ENCODE measurements at regions not wholly inside any gene's neighbourhood (a gene's known extent, or its start where the extent isn't known, plus 50 kb on each side); places are given as distances from the start of the nearest gene placed in this dataset.
A peak's percentile ranks its signal among the peaks of the same experiment; 100 is the strongest.

GRCh38 chr14:39768589-39768988 is 336.4 kb upstream of the FBXO33 start:
- Histone ChIP-seq H3K4me3 (ENCODE audit: low read length) (no peak overlapping the region), H3K4me1 (ENCODE audit: insufficient read depth, low read length) (no peaks in the 10 kb centered on the region), H3K9ac (ENCODE audit: low read length) (no peak overlapping the region), H4K20me1 (ENCODE audit: low read length) (no peaks in the 10 kb centered on the region), H3K9me2 (replicated peaks; ENCODE audit: low read length) (no peaks in the 10 kb centered on the region), H3K4me2 (ENCODE audit: low read length) (no peak overlapping the region), H3K36me3 (ENCODE audit: low read depth, low read length) (no peaks in the 10 kb centered on the region), H3K27me3 (ENCODE audit: low read length) (peaks cover 52% of the 10 kb centered on the region), H3K9me3 (ENCODE audit: low read length) (no peaks in the 10 kb centered on the region), H2AFZ (ENCODE audit: low read length) (no peak overlapping the region), H3K27ac (ENCODE audit: low read length) (no peak overlapping the region), H3F3A (ENCODE audit: low read length, unreplicated experiment) (no peaks in the 10 kb centered on the region), H3K79me2 (ENCODE audit: low read length) (no peaks in the 10 kb centered on the region)
- TF ChIP-seq CTCF (conservative IDR thresholded peaks at IDR 0.05; ENCODE audit: low read depth, low read length) (no peak), EZH2 (IDR thresholded peaks at IDR 0.05; ENCODE audit: low read length, unreplicated experiment) (no peak), EZH2phosphoT487 (IDR thresholded peaks at IDR 0.05; ENCODE audit: borderline replicate concordance, low read length) (no peak)
- DNase-seq (no peak), ATAC-seq (no peak)
- intact Hi-C loops (cut with micrococcal nuclease): no loop called here
- CTCF ChIA-PET: no interaction called here
- no TSS peak for BruUV-seq (replicated peaks)
- POLR2A ChIA-PET (ENCODE audit: unreplicated experiment): no interaction called here

GRCh38 chr14:39766397-39767000 is 334.3 kb upstream of the FBXO33 start:
- ChIA-PET CTCF (no interaction called here), POLR2A (ENCODE audit: unreplicated experiment) (no interaction called here)
- DNase-seq (no peak), ATAC-seq (no peak)
- H3K9ac ChIP-seq (ENCODE audit: low read length): no peak overlapping the region
- no peak overlapping the region for H3K4me3 ChIP-seq (ENCODE audit: low read length)
- intact Hi-C loops (cut with micrococcal nuclease): no loop called here
- no peaks in the 10 kb centered on the region for H3K9me2 ChIP-seq (replicated peaks; ENCODE audit: low read length)
- BruUV-seq (replicated peaks): no TSS peak
- H2AFZ ChIP-seq (ENCODE audit: low read length): no peak overlapping the region
- H3K9me3 ChIP-seq (ENCODE audit: low read length): no peaks in the 10 kb centered on the region
- no peaks in the 10 kb centered on the region for H3K36me3 ChIP-seq (ENCODE audit: low read depth, low read length)
- H4K20me1 ChIP-seq (ENCODE audit: low read length): no peaks in the 10 kb centered on the region
- H3K27ac ChIP-seq (ENCODE audit: low read length): no peak overlapping the region
- no peaks in the 10 kb centered on the region for H3K79me2 ChIP-seq (ENCODE audit: low read length)
- H3K27me3 ChIP-seq (ENCODE audit: low read length): peaks cover 65% of the 10 kb centered on the region
- H3F3A ChIP-seq (ENCODE audit: low read length, unreplicated experiment): no peaks in the 10 kb centered on the region
- no peak overlapping the region for H3K4me2 ChIP-seq (ENCODE audit: low read length)
- TF ChIP-seq CTCF (conservative IDR thresholded peaks at IDR 0.05; ENCODE audit: low read depth, low read length) (0 out of 2 replicates have a peak, but pooled peaks have one; percentile 9), EZH2 (IDR thresholded peaks at IDR 0.05; ENCODE audit: low read length, unreplicated experiment) (no peak), EZH2phosphoT487 (IDR thresholded peaks at IDR 0.05; ENCODE audit: borderline replicate concordance, low read length) (no peak)
- no peaks in the 10 kb centered on the region for H3K4me1 ChIP-seq (ENCODE audit: insufficient read depth, low read length)

GRCh38 chr14:39765676-39766075 is 333.4 kb upstream of the FBXO33 start:
- H3K9ac ChIP-seq (ENCODE audit: low read length): no peak overlapping the region
- ChIA-PET CTCF (no interaction called here), POLR2A (ENCODE audit: unreplicated experiment) (no interaction called here)
- intact Hi-C loops (cut with micrococcal nuclease): no loop called here
- H3K36me3 ChIP-seq (ENCODE audit: low read depth, low read length): no peaks in the 10 kb centered on the region
- no peak for TF ChIP-seq EZH2phosphoT487 (IDR thresholded peaks at IDR 0.05; ENCODE audit: borderline replicate concordance, low read length)
- no peak for TF ChIP-seq EZH2 (IDR thresholded peaks at IDR 0.05; ENCODE audit: low read length, unreplicated experiment)
- H3K4me3 ChIP-seq (ENCODE audit: low read length): no peak overlapping the region
- no peaks in the 10 kb centered on the region for H3K9me3 ChIP-seq (ENCODE audit: low read length)
- no peak overlapping the region for H3K27ac ChIP-seq (ENCODE audit: low read length)
- H3K4me2 ChIP-seq (ENCODE audit: low read length): no peak overlapping the region
- no peaks in the 10 kb centered on the region for H3F3A ChIP-seq (ENCODE audit: low read length, unreplicated experiment)
- H3K27me3 ChIP-seq (ENCODE audit: low read length): peaks cover 73% of the 10 kb centered on the region
- no peaks in the 10 kb centered on the region for H3K79me2 ChIP-seq (ENCODE audit: low read length)
- DNase-seq: no peak
- no peaks in the 10 kb centered on the region for H4K20me1 ChIP-seq (ENCODE audit: low read length)
- no peak overlapping the region for H2AFZ ChIP-seq (ENCODE audit: low read length)
- no peaks in the 10 kb centered on the region for H3K4me1 ChIP-seq (ENCODE audit: insufficient read depth, low read length)
- no TSS peak for BruUV-seq (replicated peaks)
- ATAC-seq: no peak
- H3K9me2 ChIP-seq (replicated peaks; ENCODE audit: low read length): no peaks in the 10 kb centered on the region
